Upper lobe of right lung (tissue), 1 donor: ENCODE measurements at regions not wholly inside any gene's neighbourhood (a gene's known extent, or its start where the extent isn't known, plus 50 kb on each side); places are given as distances from the start of the nearest gene placed in this dataset.

Source experiments
- ATAC-seq: fragments of 200-7000 bp; cut with Tn5 transposase; one replicate; pipeline ENCODE4 v1.9.1; 2020; ENCODE audit warnings: mild to moderate bottlenecking, moderate library complexity
- DNase-seq: peaks from one replicate; pipeline ENCODE4 v3.0.0-alpha.2; 2020
- H3K27ac ChIP-seq: fragments of 200-600 bp; one replicate; pipeline ENCODE4 v1.8.0; 2022
- H3K27me3 ChIP-seq: fragments of 200-600 bp; one replicate; pipeline ENCODE4 v1.8.0; 2022; ENCODE audit warnings: mild to moderate bottlenecking
- H3K36me3 ChIP-seq: fragments of 200-600 bp; one replicate; pipeline ENCODE4 v1.8.0; 2022
- H3K4me1 ChIP-seq: fragments of 200-600 bp; one replicate; pipeline ENCODE4 v1.8.0; 2022
- H3K4me3 ChIP-seq: fragments of 200-600 bp; one replicate; pipeline ENCODE4 v1.8.0; 2022; ENCODE audit warnings: mild to moderate bottlenecking
- H3K9me3 ChIP-seq: fragments of 200-600 bp; one replicate; pipeline ENCODE4 v1.8.0; 2022
- CTCF ChIP-seq: fragments of 200-600 bp; IDR thresholded peaks from one replicate; pipeline ENCODE4 v1.8.0; 2022; ENCODE audit warnings: antibody characterized with exemption
- intact Hi-C: fragments of 100-400 bp; cut with DNase I; formaldehyde crosslinking; loops from one replicate; pipeline ENCODE4 v1.11.0; 2022
- donor health status: DM: no; HTN: yes; CAD: no; lungs with severe emphysema.

GRCh38 chr13:107713314-107713713, 502.0 kb downstream of the LIG4 start:
- Histone ChIP-seq H3K9me3 (no peaks in the 10 kb centered on the region), H3K36me3 (no peaks in the 10 kb centered on the region), H3K27ac (no peak overlapping the region), H3K4me1 (no peaks in the 10 kb centered on the region), H3K27me3 (no peaks in the 10 kb centered on the region), H3K4me3 (no peak overlapping the region)
- intact Hi-C loops, result no loop called here
- no peak for ATAC-seq
- no peak for DNase-seq
- TF ChIP-seq CTCF, result no peak

GRCh38 chr13:107712145-107712860, 503.0 kb downstream of the LIG4 start:
- Histone ChIP-seq H3K4me1 (no peaks in the 10 kb centered on the region), H3K27ac (no peak overlapping the region), H3K27me3 (no peaks in the 10 kb centered on the region), H3K9me3 (no peaks in the 10 kb centered on the region), H3K4me3 (no peak overlapping the region), H3K36me3 (no peaks in the 10 kb centered on the region)
- ATAC-seq, result no peak
- intact Hi-C loops, result no loop called here
- DNase-seq, result no peak
- no peak for TF ChIP-seq CTCF

- Histone ChIP-seq H3K36me3 (no peaks in the 10 kb centered on the region), H3K9me3 (no peaks in the 10 kb centered on the region), H3K27ac (no peak overlapping the region), H3K4me1 (no peaks in the 10 kb centered on the region), H3K27me3 (no peaks in the 10 kb centered on the region), H3K4me3 (no peak overlapping the region)
- DNase-seq (no peak), ATAC-seq (no peak)
- no peak for TF ChIP-seq CTCF
- intact Hi-C loops, result no loop called here
Observed at GRCh38 chr13:107690181-107690580, 525.2 kb downstream of the LIG4 start.

GRCh38 chr13:107685876-107686275, 529.5 kb downstream of the LIG4 start:
- ATAC-seq (no peak), DNase-seq (no peak)
- Histone ChIP-seq H3K4me1 (no peaks in the 10 kb centered on the region), H3K9me3 (no peaks in the 10 kb centered on the region), H3K27ac (no peak overlapping the region), H3K27me3 (no peaks in the 10 kb centered on the region), H3K4me3 (no peak overlapping the region), H3K36me3 (no peaks in the 10 kb centered on the region)
- intact Hi-C loops, result no loop called here
- no peak for TF ChIP-seq CTCF

GRCh38 chr13:107681600-107681999, 533.7 kb downstream of the LIG4 start:
- ATAC-seq, result no peak
- no peak for DNase-seq
- intact Hi-C loops, result no loop called here
- H3K9me3 ChIP-seq, result no peaks in the 10 kb centered on the region
- H3K27ac ChIP-seq, result no peak overlapping the region
- no peak for TF ChIP-seq CTCF
- H3K36me3 ChIP-seq, result no peaks in the 10 kb centered on the region
- no peaks in the 10 kb centered on the region for H3K4me1 ChIP-seq
- H3K4me3 ChIP-seq, result no peak overlapping the region
- H3K27me3 ChIP-seq, result no peaks in the 10 kb centered on the region

GRCh38 chr13:107680115-107680514, 535.2 kb downstream of the LIG4 start:
- no peak for TF ChIP-seq CTCF
- Histone ChIP-seq H3K36me3 (no peaks in the 10 kb centered on the region), H3K4me3 (no peak overlapping the region), H3K27me3 (no peaks in the 10 kb centered on the region), H3K27ac (no peak overlapping the region), H3K4me1 (no peaks in the 10 kb centered on the region), H3K9me3 (no peaks in the 10 kb centered on the region)
- intact Hi-C loops, result no loop called here
- DNase-seq (no peak), ATAC-seq (no peak)
